RWPE2 (cell line): ENCODE measurements at regions not wholly inside any gene's neighbourhood (a gene's known extent, or its start where the extent isn't known, plus 50 kb on each side); places are given as distances from the start of the nearest gene placed in this dataset.

Experiments used
- ATAC-seq: fragments of 200-7000 bp; cut with Tn5 transposase; 3 replicates; pipeline ENCODE4 v1.9.1; 2021; ENCODE audit warnings: low read depth
- DNase-seq: peaks from one replicate; pipeline ENCODE4 v3.0.0-alpha.2; 2020; ENCODE audit warnings: low spot score
- H3K27ac ChIP-seq: fragments of 450-650 bp; 2 replicates; pipeline ENCODE4 v1.5.1; 2017; ENCODE audit warnings: mild to moderate bottlenecking; ENCODE audit not compliant: poor library complexity, severe bottlenecking
- H3K27me3 ChIP-seq: fragments of 250-450 bp; sonication (Bioruptor Pico); 2 replicates; pipeline ENCODE4 v1.5.1; 2021; ENCODE audit warnings: mild to moderate bottlenecking, moderate library complexity; ENCODE audit not compliant: insufficient read depth, poor library complexity, severe bottlenecking
- H3K36me3 ChIP-seq: fragments of 250-450 bp; sonication (Bioruptor Pico); 2 replicates; pipeline ENCODE4 v1.5.1; 2020; ENCODE audit warnings: low read depth, mild to moderate bottlenecking, moderate library complexity
- H3K4me1 ChIP-seq: fragments of 250-450 bp; sonication (Bioruptor Pico); 2 replicates; pipeline ENCODE4 v1.5.1; 2021; ENCODE audit warnings: mild to moderate bottlenecking, moderate library complexity; ENCODE audit not compliant: insufficient read depth, poor library complexity, severe bottlenecking
- H3K4me3 ChIP-seq: fragments of 250-450 bp; sonication (Bioruptor Pico); 2 replicates; pipeline ENCODE4 v1.5.1; 2021; ENCODE audit warnings: mild to moderate bottlenecking, moderate library complexity; ENCODE audit not compliant: severe bottlenecking
- H3K9me3 ChIP-seq: fragments of 250-450 bp; sonication (Bioruptor Pico); 2 replicates; pipeline ENCODE4 v1.5.1; 2021; ENCODE audit warnings: mild to moderate bottlenecking, moderate library complexity; ENCODE audit not compliant: severe bottlenecking
- CTCF ChIP-seq: fragments of 450-650 bp; IDR thresholded peaks from one replicate; pipeline ENCODE4 v1.5.1; 2017; ENCODE audit warnings: mild to moderate bottlenecking, moderate library complexity; ENCODE audit not compliant: poor library complexity, severe bottlenecking

- H3K36me3 ChIP-seq, result no peaks in the 10 kb centered on the region
- H3K9me3 ChIP-seq, result no peaks in the 10 kb centered on the region
- ATAC-seq (no peak), DNase-seq (no peak)
- no peak overlapping the region for H3K4me3 ChIP-seq
- no peaks in the 10 kb centered on the region for H3K27me3 ChIP-seq
- H3K4me1 ChIP-seq, result no peaks in the 10 kb centered on the region
- H3K27ac ChIP-seq, result no peak overlapping the region
- TF ChIP-seq CTCF, result no peak
These were observed 365.6 kb downstream of the CDK5RAP2 start for GRCh38 chr9:120214332-120214731.

GRCh38 chr9:120212853-120213200, 367.1 kb downstream of the CDK5RAP2 start:
- no peaks in the 10 kb centered on the region for H3K9me3 ChIP-seq
- H3K27ac ChIP-seq, result no peak overlapping the region
- H3K4me3 ChIP-seq, result no peak overlapping the region
- DNase-seq, result no peak
- H3K27me3 ChIP-seq, result no peaks in the 10 kb centered on the region
- TF ChIP-seq CTCF, result no peak
- H3K4me1 ChIP-seq, result no peaks in the 10 kb centered on the region
- H3K36me3 ChIP-seq, result no peaks in the 10 kb centered on the region
- ATAC-seq, result no peak

- no peak overlapping the region for H3K27ac ChIP-seq
- no peaks in the 10 kb centered on the region for H3K9me3 ChIP-seq
- DNase-seq (no peak), ATAC-seq (no peak)
- H3K4me3 ChIP-seq, result no peak overlapping the region
- H3K4me1 ChIP-seq, result no peaks in the 10 kb centered on the region
- no peaks in the 10 kb centered on the region for H3K36me3 ChIP-seq
- no peaks in the 10 kb centered on the region for H3K27me3 ChIP-seq
- no peak for TF ChIP-seq CTCF
These were observed 367.7 kb downstream of the CDK5RAP2 start for GRCh38 chr9:120212153-120212852.

GRCh38 chr9:120210274-120210673, 369.7 kb downstream of the CDK5RAP2 start:
- ATAC-seq, result no peak
- no peak overlapping the region for H3K27ac ChIP-seq
- H3K4me1 ChIP-seq, result no peaks in the 10 kb centered on the region
- no peaks in the 10 kb centered on the region for H3K27me3 ChIP-seq
- DNase-seq, result no peak
- TF ChIP-seq CTCF, result no peak
- H3K4me3 ChIP-seq, result no peak overlapping the region
- no peaks in the 10 kb centered on the region for H3K9me3 ChIP-seq
- no peaks in the 10 kb centered on the region for H3K36me3 ChIP-seq

DNA sequence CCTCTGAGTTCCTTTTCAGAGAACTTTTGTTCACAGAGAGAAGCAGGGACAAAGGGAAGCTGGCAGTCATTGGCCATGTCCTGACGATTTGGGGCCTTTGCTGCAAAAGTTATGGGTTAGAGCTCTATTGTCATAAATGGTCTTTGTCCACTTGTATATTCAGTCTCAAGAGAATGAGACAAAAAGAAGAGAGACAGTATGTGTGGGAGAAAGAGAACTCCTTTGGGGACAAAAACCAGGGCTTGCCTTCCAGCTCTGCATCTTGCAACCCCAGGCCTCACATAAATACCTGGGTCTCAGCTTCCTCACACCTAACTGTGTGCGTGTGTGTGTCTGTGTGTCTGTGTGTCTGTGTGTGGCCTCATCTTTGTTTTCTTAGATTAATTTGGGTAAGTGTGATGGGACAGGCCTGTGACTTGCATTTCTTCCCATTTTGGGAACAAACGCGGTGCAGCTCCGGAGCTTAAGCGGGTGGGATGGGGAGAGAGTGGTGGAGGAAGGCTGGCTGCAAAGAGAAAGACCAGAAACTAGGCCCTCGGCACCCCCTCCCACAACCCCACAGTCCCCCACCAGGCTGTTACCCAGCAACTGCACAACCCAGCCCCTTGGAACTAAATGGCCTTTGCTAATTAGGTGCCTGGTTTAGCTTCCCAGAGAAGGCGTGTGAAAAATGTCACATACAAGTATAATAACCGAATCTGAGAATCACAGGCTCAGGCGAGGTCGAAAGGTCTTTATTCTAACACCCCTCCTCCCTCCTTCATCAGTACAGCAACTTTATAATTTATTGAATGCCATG, 376.9 kb downstream of the CDK5RAP2 start:
- ATAC-seq, result no peak
- H3K27me3 ChIP-seq, result no peaks in the 10 kb centered on the region

More for the DNA sequence above, 376.9 kb downstream of the CDK5RAP2 start:
- Histone ChIP-seq H3K9me3 (no peaks in the 10 kb centered on the region), H3K27ac (no peak overlapping the region), H3K4me3 (no peak overlapping the region), H3K4me1 (no peaks in the 10 kb centered on the region), H3K36me3 (no peaks in the 10 kb centered on the region)
- no peak for DNase-seq
- no peak for TF ChIP-seq CTCF
